ENCODE measurements at regions not wholly inside any gene's neighbourhood (a gene's known extent, or its start where the extent isn't known, plus 50 kb on each side); places are given as distances from the start of the nearest gene placed in this dataset.

DNA sequence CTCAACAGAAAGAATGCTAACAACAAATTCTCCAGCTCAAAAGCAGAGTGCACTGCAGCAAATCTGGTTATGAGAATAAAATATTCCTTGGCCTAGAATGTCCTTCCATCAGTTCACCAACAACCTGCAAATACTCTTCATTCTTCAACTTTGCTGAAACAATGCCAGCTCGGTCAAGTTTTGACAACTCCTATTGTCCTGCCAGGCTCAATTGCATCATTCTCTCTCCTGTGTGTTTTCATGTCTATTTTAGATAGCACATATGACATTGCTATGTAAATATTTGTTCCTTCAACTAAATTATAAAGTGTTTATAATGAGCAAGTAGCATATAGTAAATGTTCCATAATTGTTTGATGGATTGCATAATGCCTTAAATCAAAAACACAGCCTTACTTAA lies 463.8 kb downstream of the TLE1 start:
- FAIRE-seq (no peak), DNase-seq (ENCODE audit: low read depth in 1 of 2, low spot score in 2 of 2) (no peak)
- ChIA-PET POLR2A (ENCODE audit: partially characterized antibody) (interaction anchor here (0.6 kb wide), 1 partner anchor 430 kb away, joined by 3 read pairs; no protein-coding TSS in a partner anchor), CTCF (ENCODE audit: partially characterized antibody) (no interaction called here)
- no peaks in the 10 kb centered on the region for H3K23me2 ChIP-seq (ENCODE audit: low read depth, low read length)
- H3K27ac ChIP-seq (ENCODE audit: low read depth, low read length) = no peak overlapping the region
- no peak overlapping the region for H3K4ac ChIP-seq (replicated peaks; ENCODE audit: insufficient read length, low read depth, low read length)
- no peak overlapping the region for H2BK20ac ChIP-seq (ENCODE audit: low read length)
- no peak overlapping the region for H3K18ac ChIP-seq (ENCODE audit: extremely low read depth, low read length)
- H2BK12ac ChIP-seq (ENCODE audit: low read depth, low read length) = no peak overlapping the region
- no peaks in the 10 kb centered on the region for H4K20me1 ChIP-seq (replicated peaks in 1 of 2; ENCODE audit: control insufficient read depth in 1 of 2, insufficient read depth in 2 of 2, low read length in 2 of 2)
- H3K4me1 ChIP-seq (replicated peaks in 1 of 4; ENCODE audit: control insufficient read depth in 3 of 4, insufficient read depth in 4 of 4, low read length in 3 of 4) = peaks cover 0 to 2% (median 0%) of the 10 kb centered on the region in 4 experiments; a peak in 1 of 7 replicates
- no peak overlapping the region for H4K8ac ChIP-seq (ENCODE audit: extremely low read depth, insufficient read depth, low read length)
- H3K23ac ChIP-seq (ENCODE audit: insufficient read length) = no peak overlapping the region
- H3K4me3 ChIP-seq (ENCODE audit: extremely low read depth in 1 of 4, insufficient read depth in 2 of 4, low read depth in 3 of 4, low read length in 4 of 4) = no peak overlapping the region
- H2BK120ac ChIP-seq (replicated peaks; ENCODE audit: low read depth, low read length) = no peak overlapping the region
- no peak overlapping the region for H3K4me2 ChIP-seq (ENCODE audit: insufficient read depth in 1 of 2, low read depth in 2 of 2, low read length in 2 of 2)
- H3K14ac ChIP-seq (ENCODE audit: insufficient read length) = no peak overlapping the region
- no peaks in the 10 kb centered on the region for H3K9me3 ChIP-seq (ENCODE audit: insufficient read depth in 2 of 2, low read depth in 1 of 2, low read length in 1 of 2)
- peak; percentile 45; the same call in 1 of the 2 replicates for TF ChIP-seq CEBPB (IDR thresholded peaks at IDR 0.05; ENCODE audit: low read depth, low read length)
- TF ChIP-seq HDAC2 (IDR thresholded peaks at IDR 0.05; ENCODE audit: borderline replicate concordance in 1 of 2, low read depth in 2 of 2, low read length in 2 of 2) = no peak
- H3K56ac ChIP-seq (replicated peaks; ENCODE audit: insufficient read length, low read depth, low read length) = no peak overlapping the region
- H3K79me2 ChIP-seq (ENCODE audit: control insufficient read depth in 1 of 2, insufficient read depth in 2 of 2, low read length in 2 of 2) = no peaks in the 10 kb centered on the region
- no peak overlapping the region for H2AFZ ChIP-seq (ENCODE audit: low read length)
- 89% methylated on average over 1 of the region's 1 CpG; no CpG with 5 or more reads in 1 of the 2 experiments for WGBS, 2 experiments (ENCODE audit: extremely low coverage in 1 of 2, insufficient coverage in 1 of 2, insufficient read length in 1 of 2, insufficient replicate concordance in 2 of 2, low coverage in 1 of 2, low lambda C conversion rate in 2 of 2, missing lambda C conversion rate in 1 of 2)
- H2BK5ac ChIP-seq (ENCODE audit: low read depth, low read length) = no peak overlapping the region
- H2AK5ac ChIP-seq (ENCODE audit: low read depth, low read length) = no peak overlapping the region
- no peak overlapping the region for H4K91ac ChIP-seq (replicated peaks; ENCODE audit: insufficient read length, low read length)
- H3K9ac ChIP-seq (replicated peaks in 1 of 4; ENCODE audit: extremely low read depth in 1 of 4, low read depth in 3 of 4, low read length in 3 of 4) = no peak overlapping the region
- no peak overlapping the region for H2BK15ac ChIP-seq (ENCODE audit: low read length)
- H3K79me1 ChIP-seq (ENCODE audit: low read depth, low read length) = no peaks in the 10 kb centered on the region
- H3K36me3 ChIP-seq (ENCODE audit: control insufficient read depth in 2 of 4, insufficient read depth in 4 of 4, low read length in 3 of 4) = no peaks in the 10 kb centered on the region
- H3K27me3 ChIP-seq (replicated peaks in 1 of 4; ENCODE audit: control insufficient read depth in 3 of 4, extremely low read depth in 1 of 4, insufficient read depth in 3 of 4, low read length in 3 of 4) = no peaks in the 10 kb centered on the region
- no peak overlapping the region for H4K5ac ChIP-seq (ENCODE audit: insufficient read length, low read depth, low read length)
